IMR-90 (cell line): ENCODE measurements at regions not wholly inside any gene's neighbourhood (a gene's known extent, or its start where the extent isn't known, plus 50 kb on each side); places are given as distances from the start of the nearest gene placed in this dataset.

Experiments used
- ATAC-seq: fragments of 200-7000 bp; cut with Tn5 transposase; 2 replicates; pipeline ENCODE4 v1.9.1; 2020; ENCODE audit warnings: low read depth, mild to moderate bottlenecking, moderate library complexity
- BruUV-seq: library from RNA; stranded (reverse); fragments of 400-500 nt; replicated peaks from 2 replicates; lab custom pipeline; 2021; lab: Mats Ljungman, UMichigan
- CTCF ChIA-PET: fragments of 300-600 bp; formaldehyde crosslinking; extraction: SDS; loops from one replicate; lab custom pipeline; 2021; ENCODE audit warnings: antibody characterized with exemption; lab: Yijun Ruan, JAX
- POLR2A ChIA-PET: fragments of 300-600 bp; sonication (Branson Sonifier 250); formaldehyde crosslinking; loops from one replicate; lab custom pipeline; 2022; ENCODE audit warnings: antibody characterized with exemption; ENCODE audit not compliant: unreplicated experiment; lab: Charles Lee
- DNase-seq: peaks from one replicate; pipeline ENCODE4 v3.0.0; 2013
- H2AFZ ChIP-seq: replicated peaks from 2 replicates; pipeline ENCODE3; 2013; ENCODE audit warnings: low read length, mild to moderate bottlenecking; ENCODE audit not compliant: poor library complexity
- H2AK5ac ChIP-seq: 2 replicates; pipeline ENCODE4 v1.6.1; 2013; ENCODE audit warnings: low read depth, low read length, inconsistent platforms
- H2AK9ac ChIP-seq: replicated peaks from 2 replicates; pipeline ENCODE3; 2013; ENCODE audit warnings: mild to moderate bottlenecking, low read depth, low read length, moderate library complexity; ENCODE audit not compliant: poor library complexity
- H2BK120ac ChIP-seq: 2 replicates; pipeline ENCODE4 v1.6.1; 2013; ENCODE audit warnings: low read depth, low read length, inconsistent platforms
- H2BK15ac ChIP-seq: 3 replicates; pipeline ENCODE4 v1.6.1; 2013; ENCODE audit warnings: low read depth, low read length, inconsistent platforms
- H2BK20ac ChIP-seq: 2 replicates; pipeline ENCODE4 v1.6.1; 2013; ENCODE audit warnings: low read depth, mild to moderate bottlenecking, inconsistent platforms, low read length, moderate library complexity
- H2BK5ac ChIP-seq: 2 replicates; pipeline ENCODE4 v1.6.1; 2013; ENCODE audit warnings: mild to moderate bottlenecking, low read depth, low read length, inconsistent platforms; ENCODE audit not compliant: poor library complexity, severe bottlenecking
- H3K14ac ChIP-seq: replicated peaks from 2 replicates; pipeline ENCODE4 v1.6.1; 2013; ENCODE audit warnings: low read depth, low read length, inconsistent platforms
- H3K18ac ChIP-seq: 2 replicates; pipeline ENCODE4 v1.6.1; 2013; ENCODE audit warnings: low read depth, low read length, control low read depth
- H3K23ac ChIP-seq: 2 replicates; pipeline ENCODE4 v1.6.1; 2013; ENCODE audit warnings: low read depth, low read length, inconsistent platforms
- H3K27ac ChIP-seq: 2 replicates; pipeline ENCODE4 v1.5.1; 2013; ENCODE audit warnings: mild to moderate bottlenecking, control low read depth, low read length; ENCODE audit not compliant: insufficient read depth
- H3K27me3 ChIP-seq: 2 replicates; pipeline ENCODE4 v1.6.1; 2013; ENCODE audit warnings: low read length; ENCODE audit not compliant: control insufficient read depth, insufficient read depth
- H3K36me3 ChIP-seq: 2 replicates; pipeline ENCODE4 v1.6.1; 2013; ENCODE audit warnings: low read length, mixed read lengths; ENCODE audit not compliant: control insufficient read depth, insufficient read depth
- H3K4ac ChIP-seq: 2 replicates; pipeline ENCODE4 v1.6.1; 2013; ENCODE audit warnings: low read depth, low read length, inconsistent platforms
- H3K4me1 ChIP-seq: 2 replicates; pipeline ENCODE4 v1.6.1; 2013; ENCODE audit warnings: low read length, mixed read lengths; ENCODE audit not compliant: control insufficient read depth, insufficient read depth
- H3K4me2 ChIP-seq: 2 replicates; pipeline ENCODE4 v1.6.1; 2013; ENCODE audit warnings: low read depth, mild to moderate bottlenecking, control low read depth, low read length, moderate library complexity
- H3K4me3 ChIP-seq: 2 replicates; pipeline ENCODE4 v1.5.1; 2013; ENCODE audit warnings: low read depth, mild to moderate bottlenecking, control low read depth, low read length, moderate library complexity; ENCODE audit not compliant: insufficient read depth
- H3K56ac ChIP-seq: 2 replicates; pipeline ENCODE4 v1.6.1; 2013; ENCODE audit warnings: low read length, inconsistent platforms; ENCODE audit not compliant: insufficient read depth; ENCODE audit errors: extremely low read depth
- H3K79me1 ChIP-seq, 2 experiments: 2 replicates each; pipeline ENCODE4 v1.6.1; 2013; ENCODE audit warnings: low read length in 2 of 2, inconsistent platforms in 1 of 2, low read depth in 1 of 2
- H3K9ac ChIP-seq: 2 replicates; pipeline ENCODE4 v1.6.1; 2013; ENCODE audit warnings: low read depth, low read length, control low read depth
- H3K9me1 ChIP-seq: 2 replicates; pipeline ENCODE4 v1.6.1; 2013; ENCODE audit warnings: low read length, inconsistent platforms; ENCODE audit not compliant: insufficient read depth
- H3K9me3 ChIP-seq: 2 replicates; pipeline ENCODE4 v1.6.1; 2013; ENCODE audit warnings: low read length; ENCODE audit not compliant: control insufficient read depth, insufficient read depth
- H4K20me1 ChIP-seq: 2 replicates; pipeline ENCODE4 v1.6.1; 2013; ENCODE audit warnings: low read length, inconsistent platforms; ENCODE audit not compliant: insufficient read depth
- H4K5ac ChIP-seq: 2 replicates; pipeline ENCODE4 v1.6.1; 2013; ENCODE audit warnings: mild to moderate bottlenecking, low read depth, low read length, control low read depth
- H4K8ac ChIP-seq, 2 experiments: 2 replicates each; pipeline ENCODE4 v1.6.1; 2013; ENCODE audit warnings: low read depth in 2 of 2, low read length in 2 of 2, control low read depth in 1 of 2, inconsistent platforms in 1 of 2
- H4K91ac ChIP-seq: 2 replicates; pipeline ENCODE4 v1.6.1; 2013; ENCODE audit warnings: low read depth, low read length, inconsistent platforms; ENCODE audit not compliant: insufficient read depth
- CEBPB ChIP-seq: IDR thresholded peaks from 2 replicates; pipeline ENCODE4 v1.6.1; 2012; ENCODE audit warnings: low read depth, low read length, improper control_type of control experiment
- FOS ChIP-seq: fragments of 150-350 bp; IDR thresholded peaks from 2 replicates; pipeline ENCODE4 v1.6.1; 2016; ENCODE audit warnings: low read depth, low read length
- MAFK ChIP-seq: IDR thresholded peaks from 2 replicates; pipeline ENCODE4 v1.6.1; 2012; ENCODE audit warnings: low read depth, low read length, improper control_type of control experiment
- POLR2A ChIP-seq: IDR thresholded peaks from 2 replicates; pipeline ENCODE4 v1.6.1; 2012; ENCODE audit warnings: mild to moderate bottlenecking, low read depth, low read length
- RAD21 ChIP-seq: IDR thresholded peaks from 2 replicates; pipeline ENCODE4 v1.6.1; 2012; ENCODE audit warnings: low read length, improper control_type of control experiment
- RCOR1 ChIP-seq: IDR thresholded peaks from 2 replicates; pipeline ENCODE4 v1.6.1; 2012; ENCODE audit warnings: mild to moderate bottlenecking, low read length, improper control_type of control experiment; ENCODE audit not compliant: insufficient replicate concordance
- WGBS, 2 experiments: methylation state at CpG; one replicate each; pipeline versions ENCODE4 v1.1.5 to v1.1.7; 2013; ENCODE audit warnings: missing lambda C conversion rate in 2 of 2; ENCODE audit not compliant: insufficient read length in 1 of 2; ENCODE audit errors: extremely low coverage in 2 of 2; 5-methylcytosine and 5-hydroxymethylcytosine counted together
- dilution Hi-C: fragments of 300-500 bp; cut with HindIII; formaldehyde crosslinking; loops from one replicate; pipeline ENCODE4 v1.14.3; 2018; ENCODE audit warnings: low sequenced_read_pairs; ENCODE audit not compliant: unreplicated experiment
- in situ Hi-C: fragments of 300-500 bp; cut with MboI; formaldehyde crosslinking; loops from 3 replicates; pipeline ENCODE4 v1.14.3; 2019; ENCODE audit warnings: low sequenced_read_pairs, inconsistent platforms, mixed read lengths
- intact Hi-C: fragments of 100-400 bp; cut with micrococcal nuclease; formaldehyde crosslinking; loops from 2 replicates; pipeline ENCODE4 v1.10.0; 2022

DNA sequence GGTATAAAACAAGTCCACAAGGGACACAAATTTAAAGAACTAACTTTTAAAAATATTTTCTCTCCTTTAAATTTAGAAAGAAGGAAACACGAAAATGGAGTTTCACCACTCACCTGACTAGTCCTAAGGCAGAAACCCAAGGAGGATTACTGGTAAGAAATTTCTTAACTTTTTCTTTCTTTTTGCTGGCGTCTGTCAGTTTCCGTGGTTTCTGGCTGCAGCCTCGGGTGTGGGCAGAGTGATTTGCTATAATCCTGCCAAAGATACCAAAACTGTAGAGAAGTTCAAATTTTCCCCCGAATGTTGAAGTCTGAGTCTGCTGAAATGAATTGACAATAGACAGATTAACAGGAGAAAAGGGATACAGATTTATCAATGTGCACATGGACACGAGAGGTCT, 843.6 kb upstream of the ALCAM start:
- H3K56ac ChIP-seq: no peak overlapping the region
- no peaks in the 10 kb centered on the region for H3K27me3 ChIP-seq
- intact Hi-C loops (no loop called here), in situ Hi-C loops (no loop called here), dilution Hi-C loops (no loop called here)
- no peak overlapping the region for H2BK20ac ChIP-seq
- no peak overlapping the region for H4K91ac ChIP-seq
- no peak overlapping the region for H3K14ac ChIP-seq
- H3K9me3 ChIP-seq: no peaks in the 10 kb centered on the region
- H4K20me1 ChIP-seq: no peaks in the 10 kb centered on the region
- no peaks in the 10 kb centered on the region for H3K4me1 ChIP-seq
- H3K9me1 ChIP-seq: no peaks in the 10 kb centered on the region
- no peak overlapping the region for H2BK15ac ChIP-seq
- H3K4ac ChIP-seq: no peak overlapping the region
- no peak overlapping the region for H3K27ac ChIP-seq
- H3K23ac ChIP-seq: no peak overlapping the region
- no TSS peak for BruUV-seq
- H2BK5ac ChIP-seq: no peak overlapping the region
- no peak for ATAC-seq
- DNase-seq: no peak
- POLR2A ChIA-PET: no interaction called here
- 60% methylated on average over 1 of the region's 6 CpGs; no CpG with 5 or more reads in 1 of the 2 experiments for WGBS, 2 experiments
- H4K5ac ChIP-seq: no peak overlapping the region
- H3K4me2 ChIP-seq: no peak overlapping the region
- CTCF ChIA-PET: no interaction called here
- no peak overlapping the region for H2AK9ac ChIP-seq
- H2AFZ ChIP-seq: no peak overlapping the region
- no peaks in the 10 kb centered on the region for H3K79me1 ChIP-seq
- H3K36me3 ChIP-seq: no peaks in the 10 kb centered on the region
- no peak for TF ChIP-seq POLR2A
- no peak for TF ChIP-seq RCOR1
- TF ChIP-seq MAFK: no peak
- TF ChIP-seq FOS: no peak
- no peak for TF ChIP-seq CEBPB
- no peak for TF ChIP-seq RAD21
- no peak overlapping the region for H3K18ac ChIP-seq
- H2AK5ac ChIP-seq: no peak overlapping the region
- H4K8ac ChIP-seq: no peak overlapping the region
- no peak overlapping the region for H3K4me3 ChIP-seq
- H3K9ac ChIP-seq: no peak overlapping the region
- no peak overlapping the region for H2BK120ac ChIP-seq
